GM12865 (cell line): ENCODE measurements at regions not wholly inside any gene's neighbourhood (a gene's known extent, or its start where the extent isn't known, plus 50 kb on each side); places are given as distances from the start of the nearest gene placed in this dataset.

Experiments used
- DNase-seq: peaks from one replicate; pipeline ENCODE4 v3.0.0; 2010; ENCODE audit warnings: low read depth
- H3K4me3 ChIP-seq: 2 replicates; pipeline ENCODE4 v1.5.1; 2011; ENCODE audit warnings: mild to moderate bottlenecking, low read depth, low read length, control low read depth
- CTCF ChIP-seq: IDR thresholded peaks from 2 replicates; pipeline ENCODE4 v1.5.1; 2011; ENCODE audit warnings: low read length, control low read depth, low read depth, inconsistent platforms; ENCODE audit not compliant: insufficient read depth; ENCODE audit errors: missing control alignments

- DNase-seq: no peak
Measured at GRCh38 chr16:51211148-51211547, 60.1 kb upstream of the SALL1 start.

GRCh38 chr16:51210087-51210486, 59.0 kb upstream of the SALL1 start:
- no peak for TF ChIP-seq CTCF
- DNase-seq: no peak
- H3K4me3 ChIP-seq: no peak overlapping the region

More at GRCh38 chr16:51211148-51211547, 60.1 kb upstream of the SALL1 start:
- H3K4me3 ChIP-seq: no peak overlapping the region
- TF ChIP-seq CTCF: no peak

GRCh38 chr16:51201604-51202003, 50.5 kb upstream of the SALL1 start:
- no peak for DNase-seq
- H3K4me3 ChIP-seq: no peak overlapping the region
- TF ChIP-seq CTCF: no peak
